GM19467 (cell line): ENCODE measurements at regions not wholly inside any gene's neighbourhood (a gene's known extent, or its start where the extent isn't known, plus 50 kb on each side); places are given as distances from the start of the nearest gene placed in this dataset.

Experiments used
- ATAC-seq: cut with Tn5 transposase; IDR thresholded peaks from one replicate; pipeline ENCODE4 v1.9.1; 2021; ENCODE audit warnings: mild to moderate bottlenecking, moderate library complexity; ENCODE audit not compliant: unreplicated experiment

DNA sequence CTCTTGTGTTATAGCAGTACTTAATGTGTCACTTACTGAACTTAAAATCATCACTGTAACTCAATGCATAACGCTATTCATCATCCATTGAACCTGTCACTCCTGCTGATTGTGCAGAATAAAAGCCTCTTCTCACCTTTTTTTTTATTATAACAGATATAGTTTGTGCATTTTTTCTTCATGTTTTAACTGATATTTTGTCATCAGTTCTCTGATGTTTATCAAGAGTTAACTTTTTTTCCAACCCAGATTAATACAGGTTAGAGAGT is 100.4 kb downstream of the SLIT2 start:
- no peak for ATAC-seq

GRCh38 chr4:20353646-20354045 is 101.9 kb downstream of the SLIT2 start:
- no peak for ATAC-seq

- no peak for ATAC-seq
Measured at GRCh38 chr4:20354120-20354519, 102.4 kb downstream of the SLIT2 start.

DNA sequence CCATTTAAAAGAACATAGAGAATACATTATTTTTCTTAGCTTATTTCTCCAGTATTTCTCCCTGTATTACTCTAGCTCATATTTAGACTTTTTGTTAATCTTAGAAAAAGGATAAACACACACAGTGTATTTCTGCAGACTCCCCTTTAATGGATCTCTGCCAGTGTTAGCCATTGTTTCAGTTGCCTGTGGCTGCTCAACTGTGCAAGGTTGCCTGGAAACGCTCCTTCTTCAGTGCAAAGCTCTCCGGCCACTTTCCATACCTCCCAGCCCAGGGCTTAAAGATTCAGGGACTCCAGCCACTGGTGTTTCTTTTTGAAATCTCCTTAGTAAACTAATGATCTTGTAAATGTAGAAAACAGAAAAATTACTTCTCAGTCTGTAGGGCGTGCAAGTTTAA is 104.9 kb downstream of the SLIT2 start:
- ATAC-seq = no peak

GRCh38 chr4:20358110-20358509 is 106.4 kb downstream of the SLIT2 start:
- ATAC-seq = no peak

- no peak for ATAC-seq
Measured at GRCh38 chr4:20359692-20360091, 108.0 kb downstream of the SLIT2 start.

GRCh38 chr4:20362148-20362547 is 110.4 kb downstream of the SLIT2 start:
- ATAC-seq = no peak

DNA sequence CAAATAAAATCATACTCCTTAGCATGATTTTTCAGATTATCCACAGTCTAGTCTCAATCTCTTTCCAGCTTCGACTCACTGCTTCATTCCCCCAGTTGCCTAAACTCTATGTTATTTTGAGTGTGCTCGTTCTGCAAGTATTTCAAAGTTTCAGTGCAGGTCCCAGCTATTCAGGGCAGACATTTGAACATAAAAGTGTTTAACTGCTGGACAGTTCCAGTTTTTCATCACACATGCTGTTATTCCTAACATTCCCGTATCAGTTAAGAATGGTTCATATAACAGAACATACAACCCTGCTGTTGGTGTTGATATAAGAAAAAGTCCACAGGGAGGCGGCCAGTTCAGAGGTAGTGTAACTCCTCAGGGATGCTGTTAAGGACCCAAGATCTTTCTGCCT is 113.3 kb downstream of the SLIT2 start:
- ATAC-seq = no peak

DNA sequence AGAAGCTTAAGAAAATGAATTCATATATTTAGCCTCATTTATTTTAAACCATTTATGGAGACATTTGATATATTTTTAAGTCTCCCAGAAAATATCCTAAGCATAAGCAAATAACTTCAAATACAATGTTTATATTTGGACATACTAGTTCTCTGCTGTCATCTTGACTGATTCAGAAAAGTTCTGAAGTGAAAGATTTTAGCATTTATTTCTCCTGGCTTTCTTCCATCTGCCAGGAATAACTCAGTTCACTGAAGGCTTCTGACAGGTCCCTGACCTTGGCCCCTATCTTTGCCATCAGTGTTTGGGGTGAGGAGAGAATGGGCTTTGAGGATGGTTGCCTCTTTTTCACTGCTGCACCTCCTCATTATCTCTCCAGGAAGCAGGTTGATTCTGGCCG is 115.7 kb downstream of the SLIT2 start:
- ATAC-seq = no peak

GRCh38 chr4:20368926-20369325 is 117.2 kb downstream of the SLIT2 start:
- ATAC-seq = no peak

GRCh38 chr4:20370274-20370673 is 118.6 kb downstream of the SLIT2 start:
- ATAC-seq = no peak

DNA sequence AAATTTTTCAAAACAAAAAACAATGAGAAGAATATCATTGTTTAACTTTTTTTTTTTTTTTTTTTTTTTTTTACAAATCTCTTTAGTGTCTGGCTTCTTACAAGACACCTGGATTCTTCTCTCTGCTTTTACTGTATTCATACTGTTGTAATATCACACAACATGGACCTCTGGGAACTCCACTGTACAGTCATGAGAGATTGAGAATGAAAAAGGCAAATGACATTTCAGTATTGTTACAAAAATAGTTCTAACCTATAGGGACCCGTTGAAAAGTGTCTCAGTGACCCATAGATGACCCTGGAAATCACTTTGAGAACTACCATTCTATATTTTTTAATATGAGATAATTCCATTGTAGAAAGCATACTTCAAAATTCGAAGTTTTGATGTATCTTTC is 124.4 kb downstream of the SLIT2 start:
- ATAC-seq = no peak

DNA sequence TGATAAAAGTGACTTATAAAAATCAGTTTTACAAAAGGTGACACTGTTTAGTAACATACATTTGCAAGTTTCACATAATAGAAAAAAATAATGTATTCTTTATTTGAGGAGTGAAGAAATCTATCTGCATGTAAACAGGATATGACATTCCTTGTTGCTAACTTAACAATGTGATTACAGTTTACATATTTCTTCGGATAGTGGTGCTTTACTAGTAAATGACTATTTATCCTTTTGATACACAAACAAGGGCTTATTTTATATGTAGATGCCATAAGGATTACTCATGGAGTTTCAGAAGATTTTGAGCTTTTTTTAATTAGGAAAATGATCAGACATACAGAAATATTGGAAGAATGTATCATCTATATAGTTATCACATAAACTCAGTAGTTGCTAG is 126.5 kb downstream of the SLIT2 start:
- no peak for ATAC-seq

DNA sequence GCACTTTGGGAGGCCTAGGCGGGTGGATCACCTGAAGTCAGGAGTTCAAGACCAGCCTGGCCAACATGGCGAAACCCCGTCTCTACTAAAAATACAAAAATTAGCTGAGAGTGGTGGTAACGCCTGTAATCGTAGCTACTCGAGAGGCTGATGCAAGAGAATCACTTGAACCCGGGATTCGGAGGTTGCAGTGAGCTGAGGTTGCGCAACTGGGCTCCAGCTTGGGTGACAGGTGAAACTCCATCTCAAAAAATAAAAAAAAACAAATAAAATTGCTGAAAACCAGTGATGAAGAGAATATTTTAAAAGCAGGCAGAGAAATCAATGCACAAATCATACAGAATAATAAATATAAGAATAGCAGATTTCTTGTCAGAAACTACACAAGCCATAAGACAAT is 129.3 kb downstream of the SLIT2 start:
- ATAC-seq = no peak

GRCh38 chr4:20383283-20383682 is 131.6 kb downstream of the SLIT2 start:
- ATAC-seq = no peak

DNA sequence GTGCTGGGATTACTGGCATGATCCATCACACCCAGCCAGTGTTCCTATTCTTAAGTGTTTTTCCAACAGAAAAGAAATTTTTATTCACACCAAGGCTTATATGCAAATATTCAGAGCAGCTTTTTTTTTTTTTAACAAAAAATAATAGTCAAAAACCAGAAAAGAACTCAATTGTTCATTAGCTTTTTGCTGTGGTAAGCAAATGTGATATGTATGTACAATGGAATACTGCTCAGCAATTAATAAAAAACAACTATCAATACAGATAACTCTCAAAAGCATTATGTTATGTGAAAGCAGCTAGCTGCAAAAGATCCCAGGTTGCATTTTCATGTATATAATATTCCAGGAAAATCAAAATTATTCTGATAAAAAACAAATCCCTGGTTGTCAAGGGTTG is 132.3 kb downstream of the SLIT2 start:
- ATAC-seq = no peak

- no peak for ATAC-seq
Measured at GRCh38 chr4:20384456-20384855, 132.8 kb downstream of the SLIT2 start.

DNA sequence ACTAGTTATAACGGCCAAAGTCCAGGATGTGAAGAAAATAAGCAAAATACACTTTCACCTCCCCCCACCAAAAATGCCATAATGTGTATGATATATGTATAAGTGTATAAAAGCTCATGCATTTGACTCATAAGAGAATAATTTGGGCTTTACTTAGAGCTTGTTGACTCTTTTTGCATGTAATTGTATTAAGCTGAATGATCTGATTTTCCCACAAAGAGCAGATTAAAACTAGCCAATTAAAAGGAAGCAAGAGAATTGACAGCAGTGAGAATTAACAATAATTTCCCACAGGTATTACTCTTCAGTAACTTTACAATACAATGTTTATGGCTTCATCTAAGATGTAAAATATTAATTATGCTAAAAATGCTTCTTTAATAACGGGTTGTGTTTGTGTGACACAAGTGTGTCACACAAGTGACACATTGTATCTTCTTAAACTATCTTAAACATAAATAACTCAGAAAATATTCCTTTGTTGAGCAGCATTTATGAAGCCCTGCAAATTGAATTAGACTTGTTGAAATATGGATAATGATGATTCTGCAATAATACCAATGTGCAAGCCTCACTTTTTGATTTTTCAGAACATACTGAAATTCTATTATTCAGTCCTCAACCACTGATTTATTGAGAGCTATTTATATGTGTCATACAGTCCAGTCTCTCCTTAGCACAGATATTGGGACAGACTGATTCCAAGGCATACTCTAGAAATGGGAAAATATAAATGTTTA is 134.5 kb downstream of the SLIT2 start:
- ATAC-seq = no peak

DNA sequence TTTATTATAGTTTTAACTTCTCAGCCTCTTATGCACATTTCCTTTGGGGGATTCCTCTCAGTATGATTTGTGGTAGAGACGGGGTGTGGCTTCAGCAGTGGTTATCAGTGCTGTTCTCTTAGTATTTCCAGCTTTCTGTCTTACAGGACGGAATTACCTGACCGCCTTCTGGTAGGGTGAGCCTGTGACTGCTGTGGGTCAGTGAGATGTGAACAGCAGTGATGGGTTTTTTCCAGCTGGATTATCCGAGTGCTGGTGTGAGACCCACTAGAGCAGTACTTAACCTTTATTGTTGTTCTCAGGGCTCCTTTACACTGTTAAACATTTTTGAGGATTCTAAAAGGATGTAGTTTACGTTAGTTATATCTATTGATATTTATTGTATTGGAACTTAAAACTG is 135.2 kb downstream of the SLIT2 start:
- no peak for ATAC-seq

GRCh38 chr4:20391198-20391597 is 139.5 kb downstream of the SLIT2 start:
- ATAC-seq = no peak

DNA sequence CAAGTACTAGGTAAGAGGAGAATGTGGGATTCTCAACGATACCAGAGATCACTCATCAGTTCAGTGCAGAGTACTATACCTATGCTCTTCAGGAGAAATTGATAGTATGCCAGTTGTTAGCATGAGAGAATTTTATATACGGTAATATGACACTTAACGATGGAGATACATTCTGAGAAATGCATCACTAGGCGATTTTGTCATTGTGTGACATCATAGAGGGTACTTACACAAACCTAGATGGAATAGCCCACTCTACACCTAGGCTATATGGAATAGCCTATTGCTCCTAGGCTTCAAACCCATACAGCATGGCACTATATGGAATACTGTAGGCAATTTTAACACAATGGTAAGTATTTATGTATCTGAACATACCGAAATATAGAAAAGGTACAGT is 140.2 kb downstream of the SLIT2 start:
- no peak for ATAC-seq

DNA sequence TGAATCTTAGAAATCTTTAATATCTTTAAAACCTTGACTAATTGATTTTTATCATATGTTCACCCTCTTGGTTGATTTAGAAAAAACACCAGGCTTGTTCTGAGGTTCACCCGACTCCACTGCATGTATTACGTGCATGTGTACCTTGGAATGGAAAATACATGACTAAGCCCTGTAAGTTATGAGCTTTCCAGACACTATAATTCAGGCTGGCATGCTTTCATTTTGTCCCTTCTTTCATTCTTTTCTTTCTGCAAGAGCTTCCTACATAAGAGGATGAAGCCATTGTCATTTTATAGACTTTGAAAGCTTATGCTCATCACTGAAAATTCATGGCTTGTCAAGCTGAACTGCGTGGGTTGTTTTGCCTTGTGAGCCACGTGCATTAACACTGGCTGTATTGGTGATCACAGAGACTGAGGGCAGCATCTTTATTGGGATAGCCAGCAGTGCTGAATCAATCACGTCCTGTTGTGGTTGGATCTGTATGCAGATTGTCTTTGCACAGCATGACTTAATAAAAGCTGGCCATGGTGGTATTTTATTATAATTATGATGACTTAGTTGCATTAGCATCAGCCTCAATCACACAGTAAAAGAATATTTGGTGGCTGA is 141.9 kb downstream of the SLIT2 start:
- no peak for ATAC-seq

DNA sequence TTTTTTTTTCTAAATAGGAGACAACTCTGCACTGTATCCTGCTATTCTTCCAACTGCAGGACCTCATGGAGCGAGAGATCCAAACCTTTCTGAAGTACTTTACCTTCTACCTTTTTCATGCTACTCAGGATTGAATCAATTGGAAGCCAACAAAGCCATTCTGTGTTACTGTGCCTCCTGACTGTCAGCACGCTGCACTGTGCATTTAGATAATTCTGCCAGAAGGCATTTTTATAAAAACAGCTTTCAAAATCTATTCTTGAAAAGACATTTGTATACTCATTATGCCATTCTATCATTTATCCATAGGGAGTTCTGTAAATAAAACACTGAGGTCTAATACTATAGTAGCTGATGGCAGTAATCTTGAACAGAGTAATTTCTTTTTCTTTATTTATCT is 142.8 kb downstream of the SLIT2 start:
- no peak for ATAC-seq
